Mucosa of gallbladder (tissue), 1 donor: ENCODE measurements at regions not wholly inside any gene's neighbourhood (a gene's known extent, or its start where the extent isn't known, plus 50 kb on each side); places are given as distances from the start of the nearest gene placed in this dataset.
"Not testable (repeated sequence)": the region's sequence is repeated elsewhere in the genome, so short reads cannot be mapped to it uniquely, and the experiment has no call there.

Experiments
- DNase-seq: peaks from one replicate; pipeline ENCODE4 v3.0.0-alpha.2; 2020; ENCODE audit warnings: low spot score
- donor health status: DM: no; HTN: no; CAD: no.

GRCh38 chr17:51347851-51348584 lies 87.7 kb downstream of the UTP18 start:
- DNase-seq = no peak

GRCh38 chr17:51351080-51351479 lies 90.7 kb downstream of the UTP18 start:
- DNase-seq = no peak

- DNase-seq = peak; percentile 44
These were observed 91.5 kb downstream of the UTP18 start for GRCh38 chr17:51351890-51352289.

GRCh38 chr17:51352798-51353197 lies 92.5 kb downstream of the UTP18 start:
- DNase-seq = no peak

GRCh38 chr17:51353296-51353695 lies 93.0 kb downstream of the UTP18 start:
- no peak for DNase-seq

- DNase-seq = no peak
These were observed 94.6 kb downstream of the UTP18 start for GRCh38 chr17:51354936-51355335.

- DNase-seq = no peak
These were observed 95.4 kb downstream of the UTP18 start for GRCh38 chr17:51355441-51356410.

GRCh38 chr17:51359055-51359454 lies 98.7 kb downstream of the UTP18 start:
- no peak for DNase-seq

GRCh38 chr17:51362811-51363585 lies 102.7 kb downstream of the UTP18 start:
- DNase-seq = no peak

- no peak for DNase-seq
These were observed 104.7 kb downstream of the UTP18 start for GRCh38 chr17:51365090-51365489.

GRCh38 chr17:51366866-51367265 lies 106.5 kb downstream of the UTP18 start:
- no peak for DNase-seq

GRCh38 chr17:51367836-51368235 lies 107.5 kb downstream of the UTP18 start:
- not testable (repeated sequence) for DNase-seq

GRCh38 chr17:51371732-51372151 lies 111.4 kb downstream of the UTP18 start:
- peak; percentile 51 for DNase-seq

- DNase-seq = peak; percentile 49
These were observed 112.1 kb downstream of the UTP18 start for GRCh38 chr17:51372345-51373004.

GRCh38 chr17:51373489-51374152 lies 113.3 kb downstream of the UTP18 start:
- DNase-seq = no peak

- DNase-seq = no peak
These were observed 113.9 kb downstream of the UTP18 start for GRCh38 chr17:51374209-51374608.

GRCh38 chr17:51375771-51376170 lies 115.4 kb downstream of the UTP18 start:
- no peak for DNase-seq

- no peak for DNase-seq
These were observed 116.4 kb downstream of the UTP18 start for GRCh38 chr17:51376739-51377138.

- DNase-seq = no peak
These were observed 120.9 kb downstream of the UTP18 start for GRCh38 chr17:51381262-51381661.

- DNase-seq = no peak
These were observed 124.9 kb downstream of the UTP18 start for GRCh38 chr17:51385208-51385607.

GRCh38 chr17:51387582-51387981 lies 127.2 kb downstream of the UTP18 start:
- DNase-seq = no peak
